GM12878 (cell line): ENCODE measurements at regions not wholly inside any gene's neighbourhood (a gene's known extent, or its start where the extent isn't known, plus 50 kb on each side); places are given as distances from the start of the nearest gene placed in this dataset.

ENCODE experiments used
- BRCA1 ChIP-seq: IDR thresholded peaks from 2 replicates; pipeline ENCODE4 v1.6.1; 2011; ENCODE audit warnings: low read depth, low read length, improper control_type of control experiment
- CHD1 ChIP-seq: IDR thresholded peaks from 2 replicates; pipeline ENCODE4 v1.6.1; 2012; ENCODE audit warnings: low read depth, low read length, improper control_type of control experiment
- HDAC2 ChIP-seq: fragments of 200-600 bp; sonication (generic); IDR thresholded peaks from 2 replicates; pipeline ENCODE4 v1.6.1; 2017
- IRF5 ChIP-seq: fragments of 450-650 bp; IDR thresholded peaks from 2 replicates; pipeline ENCODE4 v1.6.1; 2017; ENCODE audit warnings: borderline replicate concordance
- PML ChIP-seq: IDR thresholded peaks from 2 replicates; pipeline ENCODE4 v1.6.1; 2012; ENCODE audit warnings: low read length, inconsistent platforms
- TCF12 ChIP-seq: IDR thresholded peaks from 2 replicates; pipeline ENCODE4 v1.6.1; 2011; ENCODE audit warnings: low read depth, mild to moderate bottlenecking, low read length
- ZBTB4 ChIP-seq: fragments of 450-650 bp; formaldehyde crosslinking; IDR thresholded peaks from 2 replicates; pipeline ENCODE4 v1.4.0; 2022; ENCODE audit warnings: mild to moderate bottlenecking, moderate library complexity
- ZNF592 ChIP-seq: fragments of 450-650 bp; IDR thresholded peaks from 2 replicates; pipeline ENCODE4 v1.6.1; 2017; ENCODE audit warnings: mild to moderate bottlenecking, moderate library complexity

- TF ChIP-seq ZBTB4 (CRISPR knock-in tag) (no peak), BRCA1 (no peak), HDAC2 (no peak), CHD1 (no peak), PML (no peak), IRF5 (no peak), ZNF592 (no peak), TCF12 (no peak)
Measured at GRCh38 chr5:19240170-19240569, 747.8 kb downstream of the CDH18 start (continued).
